ENCODE measurements at regions not wholly inside any gene's neighbourhood (a gene's known extent, or its start where the extent isn't known, plus 50 kb on each side); places are given as distances from the start of the nearest gene placed in this dataset.

DNA sequence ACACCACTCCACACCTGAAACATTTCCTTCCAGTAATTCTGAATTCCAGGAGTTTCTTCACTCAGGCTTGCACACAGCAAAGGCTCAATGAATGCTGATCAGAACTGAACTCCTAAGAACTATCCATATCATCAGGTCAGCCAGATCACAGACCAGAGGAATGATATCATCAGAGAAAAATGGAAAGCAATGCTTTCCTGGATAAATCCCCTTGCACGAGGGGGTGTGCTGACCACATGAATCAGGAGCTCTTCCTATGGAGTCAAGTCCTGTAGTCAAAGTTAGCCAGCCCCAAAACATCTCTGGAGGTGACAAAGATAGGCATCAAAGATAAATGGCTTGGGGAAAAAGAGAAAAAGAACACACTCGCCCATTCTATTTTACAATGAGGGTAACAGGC, 83.8 kb upstream of the ACVR2A start:
- no peak for DNase-seq
- no peaks in the 10 kb centered on the region for H3K36me3 ChIP-seq
- H3K27ac ChIP-seq: no peak overlapping the region
- no peaks in the 10 kb centered on the region for H3K9me3 ChIP-seq (ENCODE audit: severe bottlenecking)
- H3K4me3 ChIP-seq (ENCODE audit: low read depth, low read length): no peak overlapping the region
- TF ChIP-seq, protein P1, sequence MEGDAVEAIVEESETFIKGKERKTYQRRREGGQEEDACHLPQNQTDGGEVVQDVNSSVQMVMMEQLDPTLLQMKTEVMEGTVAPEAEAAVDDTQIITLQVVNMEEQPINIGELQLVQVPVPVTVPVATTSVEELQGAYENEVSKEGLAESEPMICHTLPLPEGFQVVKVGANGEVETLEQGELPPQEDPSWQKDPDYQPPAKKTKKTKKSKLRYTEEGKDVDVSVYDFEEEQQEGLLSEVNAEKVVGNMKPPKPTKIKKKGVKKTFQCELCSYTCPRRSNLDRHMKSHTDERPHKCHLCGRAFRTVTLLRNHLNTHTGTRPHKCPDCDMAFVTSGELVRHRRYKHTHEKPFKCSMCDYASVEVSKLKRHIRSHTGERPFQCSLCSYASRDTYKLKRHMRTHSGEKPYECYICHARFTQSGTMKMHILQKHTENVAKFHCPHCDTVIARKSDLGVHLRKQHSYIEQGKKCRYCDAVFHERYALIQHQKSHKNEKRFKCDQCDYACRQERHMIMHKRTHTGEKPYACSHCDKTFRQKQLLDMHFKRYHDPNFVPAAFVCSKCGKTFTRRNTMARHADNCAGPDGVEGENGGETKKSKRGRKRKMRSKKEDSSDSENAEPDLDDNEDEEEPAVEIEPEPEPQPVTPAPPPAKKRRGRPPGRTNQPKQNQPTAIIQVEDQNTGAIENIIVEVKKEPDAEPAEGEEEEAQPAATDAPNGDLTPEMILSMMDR (IDR thresholded peaks at IDR 0.05; ENCODE audit: low read depth, low read length): no peak
- no peaks in the 10 kb centered on the region for H3K27me3 ChIP-seq (ENCODE audit: insufficient read depth, low read depth, severe bottlenecking)

DNA sequence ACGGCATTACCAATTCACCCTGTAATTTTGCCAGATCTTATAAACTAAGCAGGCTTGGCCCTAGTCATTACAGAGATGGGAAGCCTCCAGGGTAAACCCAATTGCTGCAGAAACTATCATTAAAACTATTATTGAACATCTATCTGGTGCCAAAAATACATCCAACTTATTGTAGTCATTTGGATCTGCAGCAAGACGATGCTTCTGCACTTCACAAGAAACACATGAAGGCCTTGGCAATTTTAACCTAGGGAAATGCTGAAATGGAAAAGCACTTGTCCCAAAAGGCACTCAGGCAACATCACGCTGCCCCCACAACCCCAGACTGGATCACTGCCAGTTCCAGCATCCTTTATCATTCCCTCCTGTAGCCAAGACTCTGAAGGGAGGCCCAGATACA, 85.3 kb upstream of the ACVR2A start:
- H3K4me3 ChIP-seq (ENCODE audit: low read depth, low read length): no peak overlapping the region
- H3K27ac ChIP-seq: no peak overlapping the region
- H3K36me3 ChIP-seq: no peaks in the 10 kb centered on the region
- H3K9me3 ChIP-seq (ENCODE audit: severe bottlenecking): no peaks in the 10 kb centered on the region
- no peak for DNase-seq
- TF ChIP-seq, protein P1 (IDR thresholded peaks at IDR 0.05; ENCODE audit: low read depth, low read length): no peak
- H3K27me3 ChIP-seq (ENCODE audit: insufficient read depth, low read depth, severe bottlenecking): no peaks in the 10 kb centered on the region

DNA sequence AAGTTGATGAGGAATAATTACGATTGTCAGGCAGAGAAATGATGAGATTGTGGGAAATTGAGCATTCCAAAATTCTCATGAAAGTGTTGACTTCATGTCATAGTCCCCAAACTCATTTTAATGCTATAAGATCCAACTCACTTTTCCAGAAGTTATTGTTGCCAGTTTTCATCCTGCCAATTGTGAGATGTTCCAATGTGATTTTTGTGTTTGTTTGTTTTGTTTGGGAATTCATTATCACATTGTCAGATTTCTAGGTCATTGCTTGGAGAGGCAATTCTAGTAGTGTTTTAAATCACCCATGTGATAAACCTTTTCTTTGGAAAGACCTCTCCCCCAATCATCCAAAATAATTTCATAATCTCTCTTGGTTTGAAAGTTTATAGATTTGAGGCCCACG, 86.0 kb upstream of the ACVR2A start:
- Histone ChIP-seq H3K4me3 (ENCODE audit: low read depth, low read length) (no peak overlapping the region), H3K27me3 (ENCODE audit: insufficient read depth, low read depth, severe bottlenecking) (no peaks in the 10 kb centered on the region), H3K36me3 (no peaks in the 10 kb centered on the region), H3K9me3 (ENCODE audit: severe bottlenecking) (no peaks in the 10 kb centered on the region), H3K27ac (no peak overlapping the region)
- TF ChIP-seq, protein P1 (IDR thresholded peaks at IDR 0.05; ENCODE audit: low read depth, low read length): no peak
- DNase-seq: no peak

DNA sequence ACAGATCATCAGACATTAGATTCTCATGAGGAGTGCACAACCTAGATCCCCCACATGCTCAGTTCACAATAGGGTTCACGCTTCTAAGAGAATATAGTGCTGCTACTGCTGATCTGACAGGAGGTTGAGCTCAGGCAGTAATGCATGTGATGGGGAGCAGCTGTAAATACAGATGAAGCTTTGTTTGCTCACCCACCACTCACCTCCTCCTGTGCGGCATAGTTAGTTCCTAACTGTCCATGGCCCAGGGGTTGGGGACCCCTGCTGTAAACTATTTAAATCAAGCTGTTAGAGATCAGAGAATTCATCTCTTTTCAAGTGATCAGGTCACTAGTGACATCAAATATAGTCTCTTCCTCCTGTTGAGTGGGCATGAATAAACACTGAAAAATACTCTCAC, 88.8 kb upstream of the ACVR2A start:
- Histone ChIP-seq H3K36me3 (no peaks in the 10 kb centered on the region), H3K27me3 (ENCODE audit: insufficient read depth, low read depth, severe bottlenecking) (no peaks in the 10 kb centered on the region), H3K4me3 (ENCODE audit: low read depth, low read length) (no peak overlapping the region), H3K9me3 (ENCODE audit: severe bottlenecking) (no peaks in the 10 kb centered on the region), H3K27ac (no peak overlapping the region)
- TF ChIP-seq, protein P1 (IDR thresholded peaks at IDR 0.05; ENCODE audit: low read depth, low read length): no peak
- no peak for DNase-seq

DNA sequence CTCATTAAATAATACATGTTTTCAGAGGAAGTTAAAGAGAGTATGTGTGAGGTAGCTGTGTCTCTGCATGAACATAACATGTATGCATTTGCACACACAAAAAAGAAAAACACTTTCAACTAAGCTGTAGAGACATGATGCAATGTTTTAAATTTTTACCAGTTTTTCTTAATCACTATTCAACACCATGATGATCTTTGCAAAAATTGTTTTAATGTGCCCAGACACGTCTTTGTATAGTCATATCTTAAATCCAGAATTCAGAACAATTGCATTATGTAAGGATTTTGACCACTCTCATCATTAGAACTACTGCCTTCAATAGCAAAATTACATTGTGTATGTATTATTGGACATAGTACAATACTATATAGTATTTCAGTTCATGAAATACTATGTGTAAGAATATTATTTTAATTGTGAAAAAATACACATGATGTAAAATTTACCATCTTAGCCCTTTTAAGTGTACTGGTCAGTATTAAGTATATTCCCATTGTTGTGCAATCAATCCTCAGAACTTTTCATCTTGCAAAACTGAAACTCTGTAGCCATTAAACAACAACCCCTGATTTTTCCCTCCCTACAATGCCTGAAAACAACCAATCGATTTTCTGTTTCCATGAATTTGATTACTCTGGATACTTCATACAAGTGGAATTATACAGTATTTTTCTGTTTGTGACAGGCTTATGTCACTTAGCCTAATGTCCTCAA, 104.5 kb upstream of the ACVR2A start:
- Histone ChIP-seq H3K27me3 (ENCODE audit: insufficient read depth, low read depth, severe bottlenecking) (no peaks in the 10 kb centered on the region), H3K36me3 (no peaks in the 10 kb centered on the region), H3K27ac (no peak overlapping the region), H3K4me3 (ENCODE audit: low read depth, low read length) (no peak overlapping the region), H3K9me3 (ENCODE audit: severe bottlenecking) (no peaks in the 10 kb centered on the region)
- DNase-seq: no peak
- TF ChIP-seq, protein P1 (IDR thresholded peaks at IDR 0.05; ENCODE audit: low read depth, low read length): no peak

DNA sequence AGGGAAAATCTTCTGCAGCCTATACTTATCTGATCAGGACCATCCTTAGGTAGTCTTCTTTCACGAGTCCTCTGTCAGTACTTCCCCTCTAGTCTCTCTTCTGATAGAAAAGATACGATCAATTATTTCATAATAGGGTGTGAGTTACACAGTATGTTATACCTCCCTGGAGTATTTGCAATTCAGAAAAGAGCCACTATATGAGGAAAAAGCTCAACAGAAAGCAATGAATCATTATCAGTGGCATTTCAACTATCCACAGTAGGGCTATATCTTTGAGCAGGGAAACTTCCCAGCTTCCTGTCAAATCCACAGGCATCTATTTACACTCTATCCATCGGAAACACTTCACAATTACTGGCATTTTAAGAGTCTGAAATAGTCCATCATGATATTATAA, 105.3 kb upstream of the ACVR2A start:
- no peaks in the 10 kb centered on the region for H3K36me3 ChIP-seq
- H3K9me3 ChIP-seq (ENCODE audit: severe bottlenecking): no peaks in the 10 kb centered on the region
- TF ChIP-seq, protein P1 (IDR thresholded peaks at IDR 0.05; ENCODE audit: low read depth, low read length): no peak
- no peak overlapping the region for H3K27ac ChIP-seq
- DNase-seq: no peak
- no peaks in the 10 kb centered on the region for H3K27me3 ChIP-seq (ENCODE audit: insufficient read depth, low read depth, severe bottlenecking)
- H3K4me3 ChIP-seq (ENCODE audit: low read depth, low read length): no peak overlapping the region

All from WERI-Rb-1 (cell line).